Lower leg skin (tissue), 4 donors: ENCODE measurements at regions not wholly inside any gene's neighbourhood (a gene's known extent, or its start where the extent isn't known, plus 50 kb on each side); places are given as distances from the start of the nearest gene placed in this dataset.
"Not testable (repeated sequence)": the region's sequence is repeated elsewhere in the genome, so short reads cannot be mapped to it uniquely, and the experiment has no call there.

Experiments used
- DNase-seq, 2 donors: peaks; one replicate each; pipeline ENCODE4 v3.0.0-alpha.2; 2019; ENCODE audit warnings: low spot score in 2 of 2
- H3K4me3 ChIP-seq: fragments of 200-600 bp; sonication (generic); 2 replicates; pipeline ENCODE4 v1.5.1; 2017; ENCODE audit warnings: mild to moderate bottlenecking, low read depth; ENCODE audit not compliant: poor library complexity, severe bottlenecking
- POLR2A ChIP-seq, 2 donors: fragments of 450-650 bp; IDR thresholded peaks; one replicate each; pipeline ENCODE4 v1.6.1; 2016 to 2017; ENCODE audit warnings: antibody characterized with exemption in 2 of 2, mild to moderate bottlenecking in 1 of 2, moderate library complexity in 1 of 2
- WGBS, 2 donors: methylation state at CpG; one replicate each; pipeline ENCODE4 v1.1.5; 2018; 5-methylcytosine and 5-hydroxymethylcytosine counted together
- intact Hi-C: fragments of 100-400 bp; cut with DNase I; formaldehyde crosslinking; loops from one replicate; pipeline ENCODE4 v1.15.0; 2023; ENCODE audit warnings: low total_unique reads
- TF ChIP-seq, protein P1 (sequence below), 3 donors: fragments of 450-650 bp; IDR thresholded peaks; one replicate each; pipeline ENCODE4 v1.5.1; 2016; ENCODE audit warnings: antibody characterized with exemption in 3 of 3, mild to moderate bottlenecking in 3 of 3, moderate library complexity in 2 of 3

- WGBS, 2 donors: 91 to 93% methylated on average over 21 of the region's 21 CpGs
- DNase-seq, intact Hi-C loops: not testable (repeated sequence)
These were observed 75.7 kb downstream of the QDPR start for GRCh38 chr4:17436047-17436749.

DNA sequence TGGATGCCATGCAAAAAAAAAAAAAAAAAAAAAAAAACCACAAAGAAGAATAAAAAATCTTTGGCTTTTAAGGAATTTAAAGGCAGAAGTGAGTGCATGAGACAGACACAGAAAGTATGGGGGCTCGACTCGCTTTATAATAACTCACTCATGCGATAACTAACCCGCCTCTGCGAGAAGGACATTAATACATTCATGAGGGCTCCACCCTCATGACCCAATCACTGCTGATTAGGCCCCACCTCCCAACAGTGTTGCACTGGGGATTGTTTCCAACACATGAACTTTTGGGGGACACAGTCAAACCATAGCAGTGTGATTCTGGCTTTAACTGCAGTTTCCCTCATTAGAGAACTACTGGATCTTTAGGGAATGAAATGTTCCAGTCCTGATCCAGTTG lies 78.1 kb downstream of the QDPR start:
- intact Hi-C loops: no loop called here
- no peak for TF ChIP-seq POLR2A (IDR thresholded peaks at IDR 0.05)
- no peak for DNase-seq
- no peak overlapping the region for H3K4me3 ChIP-seq
- WGBS, 2 donors: 94 to 97% methylated on average over 5 of the region's 5 CpGs

More at GRCh38 chr4:17436047-17436749, 75.7 kb downstream of the QDPR start:
- not testable (repeated sequence) for H3K4me3 ChIP-seq

GRCh38 chr4:17427991-17428390 lies 83.9 kb downstream of the QDPR start:
- WGBS, 2 donors: 63 to 75% methylated on average over 4 of the region's 4 CpGs
- H3K4me3 ChIP-seq: no peak overlapping the region
- intact Hi-C loops: no loop called here
- DNase-seq: no peak
- TF ChIP-seq, protein P1, sequence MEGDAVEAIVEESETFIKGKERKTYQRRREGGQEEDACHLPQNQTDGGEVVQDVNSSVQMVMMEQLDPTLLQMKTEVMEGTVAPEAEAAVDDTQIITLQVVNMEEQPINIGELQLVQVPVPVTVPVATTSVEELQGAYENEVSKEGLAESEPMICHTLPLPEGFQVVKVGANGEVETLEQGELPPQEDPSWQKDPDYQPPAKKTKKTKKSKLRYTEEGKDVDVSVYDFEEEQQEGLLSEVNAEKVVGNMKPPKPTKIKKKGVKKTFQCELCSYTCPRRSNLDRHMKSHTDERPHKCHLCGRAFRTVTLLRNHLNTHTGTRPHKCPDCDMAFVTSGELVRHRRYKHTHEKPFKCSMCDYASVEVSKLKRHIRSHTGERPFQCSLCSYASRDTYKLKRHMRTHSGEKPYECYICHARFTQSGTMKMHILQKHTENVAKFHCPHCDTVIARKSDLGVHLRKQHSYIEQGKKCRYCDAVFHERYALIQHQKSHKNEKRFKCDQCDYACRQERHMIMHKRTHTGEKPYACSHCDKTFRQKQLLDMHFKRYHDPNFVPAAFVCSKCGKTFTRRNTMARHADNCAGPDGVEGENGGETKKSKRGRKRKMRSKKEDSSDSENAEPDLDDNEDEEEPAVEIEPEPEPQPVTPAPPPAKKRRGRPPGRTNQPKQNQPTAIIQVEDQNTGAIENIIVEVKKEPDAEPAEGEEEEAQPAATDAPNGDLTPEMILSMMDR (IDR thresholded peaks at IDR 0.05): no peak
- no peak for TF ChIP-seq POLR2A (IDR thresholded peaks at IDR 0.05)

GRCh38 chr4:17426222-17426621 lies 85.7 kb downstream of the QDPR start:
- DNase-seq: no peak
- no peak overlapping the region for H3K4me3 ChIP-seq
- intact Hi-C loops: no loop called here
- TF ChIP-seq POLR2A (IDR thresholded peaks at IDR 0.05): no peak
- TF ChIP-seq, protein P1 (IDR thresholded peaks at IDR 0.05): no peak
- WGBS, 2 donors: 81 to 83% methylated on average over 5 of the region's 5 CpGs

- H3K4me3 ChIP-seq: no peak overlapping the region
- TF ChIP-seq, protein P1 (IDR thresholded peaks at IDR 0.05): no peak
- no peak for TF ChIP-seq POLR2A (IDR thresholded peaks at IDR 0.05)
- no peak for DNase-seq
- intact Hi-C loops: no loop called here
- WGBS, 2 donors: 80 to 83% methylated on average over 4 of the region's 4 CpGs
These were observed 93.9 kb downstream of the QDPR start for GRCh38 chr4:17418010-17418409.

GRCh38 chr4:17414392-17414791 lies 97.5 kb downstream of the QDPR start:
- 95% methylated on average over 30 to 31 of the region's 34 CpGs for WGBS, 2 donors
- DNase-seq: no peak
- intact Hi-C loops: no loop called here
- TF ChIP-seq, protein P1 (IDR thresholded peaks at IDR 0.05): no peak
- TF ChIP-seq POLR2A (IDR thresholded peaks at IDR 0.05): no peak
- no peak overlapping the region for H3K4me3 ChIP-seq

GRCh38 chr4:17400686-17401085 lies 111.2 kb downstream of the QDPR start:
- DNase-seq: no peak
- intact Hi-C loops: no loop called here
- WGBS, 2 donors: 60 to 62% methylated on average over 4 of the region's 4 CpGs
- TF ChIP-seq, protein P1 (IDR thresholded peaks at IDR 0.05): no peak
- TF ChIP-seq POLR2A (IDR thresholded peaks at IDR 0.05): no peak
- no peak overlapping the region for H3K4me3 ChIP-seq
